CD8-positive, alpha-beta memory T cell (primary cell): ENCODE measurements at regions not wholly inside any gene's neighbourhood (a gene's known extent, or its start where the extent isn't known, plus 50 kb on each side); places are given as distances from the start of the nearest gene placed in this dataset.

Experiments
- CTCF ChIA-PET: fragments of 350-600 bp; sonication (Branson Sonifier 250); formaldehyde crosslinking; loops from one replicate; lab custom pipeline; 2021; ENCODE audit warnings: antibody characterized with exemption; lab: Charles Lee
- POLR2A ChIA-PET: fragments of 350-600 bp; sonication (Branson Sonifier 250); formaldehyde crosslinking; loops from one replicate; lab custom pipeline; 2021; ENCODE audit warnings: antibody characterized with exemption; lab: Charles Lee
- DNase-seq, 5 donors: peaks; one replicate each; pipeline versions ENCODE4 v3.0.0 to v3.0.0-alpha.2; 2020 to 2022; ENCODE audit warnings: mixed read lengths in 1 of 5
- H3K27ac ChIP-seq: one replicate; pipeline ENCODE4 v1.7.0; 2013; ENCODE audit warnings: low read depth, mild to moderate bottlenecking, low read length, moderate library complexity
- H3K27me3 ChIP-seq: 2 replicates; pipeline ENCODE4 v1.7.0; 2013; ENCODE audit warnings: low read length, mild to moderate bottlenecking; ENCODE audit not compliant: insufficient read depth, poor library complexity, severe bottlenecking
- H3K36me3 ChIP-seq: 2 replicates; pipeline ENCODE4 v1.7.0; 2013; ENCODE audit warnings: mild to moderate bottlenecking, low read length, moderate library complexity; ENCODE audit not compliant: insufficient read depth
- H3K4me1 ChIP-seq: 2 replicates; pipeline ENCODE4 v1.7.0; 2013; ENCODE audit warnings: mild to moderate bottlenecking, low read length, moderate library complexity; ENCODE audit not compliant: insufficient read depth
- H3K4me3 ChIP-seq: 2 replicates; pipeline ENCODE4 v1.7.0; 2013; ENCODE audit warnings: mild to moderate bottlenecking, low read length
- H3K9me3 ChIP-seq: 2 replicates; pipeline ENCODE4 v1.7.0; 2013; ENCODE audit warnings: mild to moderate bottlenecking, low read length
- H3K27ac Mint-ChIP-seq, 8 donors: one replicate each; pipeline ENCODE4 v1.8.0; 2020 to 2021; ENCODE audit warnings: mixed read lengths in 8 of 8, mild to moderate bottlenecking in 6 of 8, inconsistent platforms in 3 of 8, moderate library complexity in 3 of 8
- H3K27me3 Mint-ChIP-seq, 2 donors: one replicate each; pipeline ENCODE4 v1.8.0; 2020 to 2021; ENCODE audit warnings: mixed read lengths in 2 of 2, mild to moderate bottlenecking in 1 of 2, moderate library complexity in 1 of 2
- H3K36me3 Mint-ChIP-seq, 3 donors: one replicate each; pipeline ENCODE4 v1.8.0; 2020 to 2021; ENCODE audit warnings: mixed read lengths in 3 of 3, inconsistent platforms in 1 of 3, mild to moderate bottlenecking in 1 of 3
- H3K4me1 Mint-ChIP-seq, 3 donors: one replicate each; pipeline ENCODE4 v1.8.0; 2020 to 2021; ENCODE audit warnings: mixed read lengths in 3 of 3, inconsistent platforms in 1 of 3, mild to moderate bottlenecking in 1 of 3
- H3K4me3 Mint-ChIP-seq, 7 donors: one replicate each; pipeline ENCODE4 v1.8.0; 2020 to 2021; ENCODE audit warnings: mixed read lengths in 7 of 7, mild to moderate bottlenecking in 6 of 7, moderate library complexity in 4 of 7, inconsistent platforms in 2 of 7
- H3K9me3 Mint-ChIP-seq, 5 donors: one replicate each; pipeline ENCODE4 v1.8.0; 2020 to 2022; ENCODE audit warnings: mixed read lengths in 5 of 5, mild to moderate bottlenecking in 3 of 5, moderate library complexity in 2 of 5, inconsistent platforms in 1 of 5

GRCh38 chr5:2459251-2459650, 292.2 kb downstream of the IRX2 start:
- Mint-ChIP-seq H3K36me3 (peaks cover 0 to 1% (median 0%) of the 10 kb centered on the region in 3 donors), H3K27me3 (no peaks in the 10 kb centered on the region), H3K9me3 (peaks cover 0 to 12% (median 4%) of the 10 kb centered on the region in 5 donors), H3K4me1 (no peaks in the 10 kb centered on the region), H3K27ac (no peak overlapping the region), H3K4me3 (no peak overlapping the region)
- Histone ChIP-seq H3K27ac (no peak overlapping the region), H3K4me3 (no peak overlapping the region), H3K9me3 (no peaks in the 10 kb centered on the region), H3K4me1 (no peaks in the 10 kb centered on the region), H3K27me3 (no peaks in the 10 kb centered on the region), H3K36me3 (no peaks in the 10 kb centered on the region)
- ChIA-PET CTCF (no interaction called here), POLR2A (no interaction called here)
- no peak for DNase-seq

- Histone ChIP-seq H3K4me3 (no peak overlapping the region), H3K4me1 (no peaks in the 10 kb centered on the region), H3K9me3 (no peaks in the 10 kb centered on the region), H3K27me3 (no peaks in the 10 kb centered on the region), H3K27ac (no peak overlapping the region), H3K36me3 (no peaks in the 10 kb centered on the region)
- H3K9me3 Mint-ChIP-seq: peaks cover 0 to 8% (median 0%) of the 10 kb centered on the region in 5 donors
- ChIA-PET POLR2A (no interaction called here), CTCF (no interaction called here)
- H3K36me3 Mint-ChIP-seq: no peaks in the 10 kb centered on the region
- DNase-seq: no peak
- H3K4me3 Mint-ChIP-seq: no peak overlapping the region
- no peaks in the 10 kb centered on the region for H3K4me1 Mint-ChIP-seq
- H3K27ac Mint-ChIP-seq: no peak overlapping the region
- H3K27me3 Mint-ChIP-seq: no peaks in the 10 kb centered on the region
Observed at GRCh38 chr5:2455878-2456277, 295.6 kb downstream of the IRX2 start.

- no peak for DNase-seq
- H3K27me3 ChIP-seq: no peaks in the 10 kb centered on the region
- H3K4me1 Mint-ChIP-seq: no peaks in the 10 kb centered on the region
- H3K36me3 Mint-ChIP-seq: no peaks in the 10 kb centered on the region
- no peak overlapping the region for H3K4me3 ChIP-seq
- H3K27ac ChIP-seq: no peak overlapping the region
- H3K27me3 Mint-ChIP-seq: no peaks in the 10 kb centered on the region
- no peaks in the 10 kb centered on the region for H3K4me1 ChIP-seq
- POLR2A ChIA-PET: no interaction called here
- H3K36me3 ChIP-seq: no peaks in the 10 kb centered on the region
- no peaks in the 10 kb centered on the region for H3K9me3 ChIP-seq
- CTCF ChIA-PET: no interaction called here
- H3K27ac Mint-ChIP-seq: no peak overlapping the region
- H3K9me3 Mint-ChIP-seq: peaks cover 0 to 2% (median 0%) of the 10 kb centered on the region in 5 donors
- no peak overlapping the region for H3K4me3 Mint-ChIP-seq
Observed at GRCh38 chr5:2454876-2455275, 296.6 kb downstream of the IRX2 start.

GRCh38 chr5:2453781-2454180, 297.7 kb downstream of the IRX2 start:
- ChIA-PET CTCF (no interaction called here), POLR2A (no interaction called here)
- Mint-ChIP-seq H3K27ac (no peak overlapping the region), H3K9me3 (peaks cover 0 to 2% (median 0%) of the 10 kb centered on the region in 5 donors), H3K36me3 (no peaks in the 10 kb centered on the region), H3K27me3 (no peaks in the 10 kb centered on the region), H3K4me1 (no peaks in the 10 kb centered on the region), H3K4me3 (no peak overlapping the region)
- no peaks in the 10 kb centered on the region for H3K4me1 ChIP-seq
- no peak overlapping the region for H3K4me3 ChIP-seq
- no peaks in the 10 kb centered on the region for H3K27me3 ChIP-seq
- no peak for DNase-seq
- H3K27ac ChIP-seq: no peak overlapping the region
- no peaks in the 10 kb centered on the region for H3K9me3 ChIP-seq
- H3K36me3 ChIP-seq: no peaks in the 10 kb centered on the region

- no peaks in the 10 kb centered on the region for H3K9me3 ChIP-seq
- no peaks in the 10 kb centered on the region for H3K36me3 ChIP-seq
- H3K27me3 ChIP-seq: no peaks in the 10 kb centered on the region
- H3K4me1 Mint-ChIP-seq: no peaks in the 10 kb centered on the region
- peaks cover 0 to 3% of the 10 kb centered on the region in 2 donors for H3K27me3 Mint-ChIP-seq
- no peak for DNase-seq
- H3K27ac ChIP-seq: no peak overlapping the region
- CTCF ChIA-PET: no interaction called here
- no peaks in the 10 kb centered on the region for H3K4me1 ChIP-seq
- H3K36me3 Mint-ChIP-seq: no peaks in the 10 kb centered on the region
- H3K4me3 ChIP-seq: no peak overlapping the region
- POLR2A ChIA-PET: no interaction called here
- H3K27ac Mint-ChIP-seq: no peak overlapping the region
- H3K9me3 Mint-ChIP-seq: peaks cover 0 to 3% (median 0%) of the 10 kb centered on the region in 5 donors
- no peak overlapping the region for H3K4me3 Mint-ChIP-seq
Observed at GRCh38 chr5:2451100-2451499, 300.4 kb downstream of the IRX2 start.

GRCh38 chr5:2442496-2443354, 308.8 kb downstream of the IRX2 start:
- no peaks in the 10 kb centered on the region for H3K9me3 ChIP-seq
- Mint-ChIP-seq H3K27ac (no peak overlapping the region), H3K4me1 (no peaks in the 10 kb centered on the region)

GRCh38 chr5:2441495-2442180, 309.8 kb downstream of the IRX2 start:
- Histone ChIP-seq H3K27me3 (no peaks in the 10 kb centered on the region), H3K4me3 (no peak overlapping the region), H3K36me3 (no peaks in the 10 kb centered on the region), H3K4me1 (no peaks in the 10 kb centered on the region), H3K9me3 (no peaks in the 10 kb centered on the region), H3K27ac (no peak overlapping the region)
- Mint-ChIP-seq H3K27me3 (no peaks in the 10 kb centered on the region), H3K9me3 (peaks cover 0 to 2% (median 0%) of the 10 kb centered on the region in 5 donors), H3K4me1 (no peaks in the 10 kb centered on the region), H3K4me3 (no peak overlapping the region), H3K36me3 (no peaks in the 10 kb centered on the region), H3K27ac (no peak overlapping the region)
- DNase-seq: no peak
- ChIA-PET POLR2A (no interaction called here), CTCF (no interaction called here)

More at GRCh38 chr5:2442496-2443354, 308.8 kb downstream of the IRX2 start:
- Mint-ChIP-seq H3K4me3 (no peak overlapping the region), H3K27me3 (peaks cover 0 to 3% of the 10 kb centered on the region in 2 donors), H3K36me3 (no peaks in the 10 kb centered on the region), H3K9me3 (peaks cover 0 to 3% (median 0%) of the 10 kb centered on the region in 5 donors)
- ChIA-PET CTCF (no interaction called here), POLR2A (no interaction called here)
- H3K27ac ChIP-seq: no peak overlapping the region
- no peak for DNase-seq
- H3K27me3 ChIP-seq: no peaks in the 10 kb centered on the region
- H3K4me1 ChIP-seq: no peaks in the 10 kb centered on the region
- no peaks in the 10 kb centered on the region for H3K36me3 ChIP-seq
- no peak overlapping the region for H3K4me3 ChIP-seq

- Histone ChIP-seq H3K27ac (no peak overlapping the region), H3K36me3 (no peaks in the 10 kb centered on the region), H3K4me3 (no peak overlapping the region), H3K9me3 (no peaks in the 10 kb centered on the region), H3K4me1 (no peaks in the 10 kb centered on the region), H3K27me3 (no peaks in the 10 kb centered on the region)
- H3K9me3 Mint-ChIP-seq: peaks cover 0 to 2% (median 0%) of the 10 kb centered on the region in 5 donors
- no peaks in the 10 kb centered on the region for H3K4me1 Mint-ChIP-seq
- no peak for DNase-seq
- H3K36me3 Mint-ChIP-seq: no peaks in the 10 kb centered on the region
- H3K27me3 Mint-ChIP-seq: peaks cover 0 to 1% of the 10 kb centered on the region in 2 donors
- H3K4me3 Mint-ChIP-seq: no peak overlapping the region
- ChIA-PET POLR2A (no interaction called here), CTCF (no interaction called here)
- H3K27ac Mint-ChIP-seq: no peak overlapping the region
Observed at GRCh38 chr5:2439608-2440007, 311.9 kb downstream of the IRX2 start.
